OCI-LY3 (cell line): ENCODE measurements at regions not wholly inside any gene's neighbourhood (a gene's known extent, or its start where the extent isn't known, plus 50 kb on each side); places are given as distances from the start of the nearest gene placed in this dataset.

Experiments
- CTCF ChIP-seq: fragments of 200-600, 300-600 bp; sonication (generic); IDR thresholded peaks from 2 replicates; pipeline ENCODE4 v1.5.1; 2014; ENCODE audit warnings: antibody characterized with exemption, low read length, low read depth
- EZH2phosphoT487 ChIP-seq: fragments of 200-600 bp; shearing (Covaris generic); IDR thresholded peaks from 2 replicates; pipeline ENCODE4 v1.6.1; 2018; ENCODE audit warnings: antibody characterized with exemption, mixed run types, low read depth

- TF ChIP-seq CTCF (no peak), EZH2phosphoT487 (no peak)
Observed at GRCh38 chr12:68447797-68448260, 115.7 kb upstream of the MDM1 start.
